ENCODE measurements at regions not wholly inside any gene's neighbourhood (a gene's known extent, or its start where the extent isn't known, plus 50 kb on each side); places are given as distances from the start of the nearest gene placed in this dataset.

DNA sequence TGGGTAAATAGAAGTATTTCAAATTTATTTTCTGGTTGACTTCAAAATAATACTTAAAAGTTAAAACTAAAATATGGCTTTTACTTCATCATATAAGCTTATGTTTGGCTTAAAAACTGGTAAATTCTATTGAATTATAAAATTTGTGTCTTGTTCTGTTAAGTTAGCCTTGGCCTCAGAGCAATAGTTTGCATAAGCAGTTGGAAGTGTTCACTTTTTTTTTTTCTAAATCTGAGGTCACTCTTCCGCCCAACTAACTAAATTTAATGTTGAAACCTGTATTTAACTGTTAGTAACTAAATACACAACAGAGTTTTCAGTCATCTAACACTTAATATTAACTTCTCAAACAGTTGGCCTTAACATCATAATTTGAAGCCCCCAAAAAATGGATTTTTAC lies 871.7 kb upstream of the ADAMTS5 start:
- no peak overlapping the region for H3K9ac ChIP-seq (replicated peaks; ENCODE audit: extremely low read depth, insufficient read depth, low read length)
- CTCF ChIA-PET = no interaction called here
- intact Hi-C loops (cut with micrococcal nuclease) = no loop called here
- no peak overlapping the region for H3K4me3 ChIP-seq (replicated peaks in 1 of 3; ENCODE audit: insufficient read depth in 1 of 3, low read depth in 1 of 3, low read length in 3 of 3)
- H3K9me1 ChIP-seq (replicated peaks; ENCODE audit: control insufficient read depth, extremely low read depth, insufficient read depth, low read length) = no peaks in the 10 kb centered on the region
- no peak overlapping the region for H3K4me2 ChIP-seq (ENCODE audit: insufficient read depth, low read length)
- H3K27ac ChIP-seq (ENCODE audit: insufficient read depth, low read depth, low read length) = no peak overlapping the region
- DNase-seq (ENCODE audit: low read depth, low spot score) (no peak), FAIRE-seq (no peak)
- H3K79me2 ChIP-seq (ENCODE audit: control insufficient read depth, insufficient read depth, low read length) = no peaks in the 10 kb centered on the region
- dilution Hi-C loops (cut with MboI; ENCODE audit: extremely low pct_ligation_motif_present, low sequenced_read_pairs) = no loop called here
- H3K27me3 ChIP-seq (ENCODE audit: control insufficient read depth in 2 of 2, insufficient read depth in 2 of 2, low read length in 2 of 2) = no peaks in the 10 kb centered on the region
- no peak for TF ChIP-seq JUN (IDR thresholded peaks at IDR 0.05; ENCODE audit: borderline replicate concordance, insufficient read depth, insufficient read length, low read depth)
- TF ChIP-seq MYC (IDR thresholded peaks at IDR 0.05; ENCODE audit: low read depth, low read length) = no peak
- TF ChIP-seq, protein P1, sequence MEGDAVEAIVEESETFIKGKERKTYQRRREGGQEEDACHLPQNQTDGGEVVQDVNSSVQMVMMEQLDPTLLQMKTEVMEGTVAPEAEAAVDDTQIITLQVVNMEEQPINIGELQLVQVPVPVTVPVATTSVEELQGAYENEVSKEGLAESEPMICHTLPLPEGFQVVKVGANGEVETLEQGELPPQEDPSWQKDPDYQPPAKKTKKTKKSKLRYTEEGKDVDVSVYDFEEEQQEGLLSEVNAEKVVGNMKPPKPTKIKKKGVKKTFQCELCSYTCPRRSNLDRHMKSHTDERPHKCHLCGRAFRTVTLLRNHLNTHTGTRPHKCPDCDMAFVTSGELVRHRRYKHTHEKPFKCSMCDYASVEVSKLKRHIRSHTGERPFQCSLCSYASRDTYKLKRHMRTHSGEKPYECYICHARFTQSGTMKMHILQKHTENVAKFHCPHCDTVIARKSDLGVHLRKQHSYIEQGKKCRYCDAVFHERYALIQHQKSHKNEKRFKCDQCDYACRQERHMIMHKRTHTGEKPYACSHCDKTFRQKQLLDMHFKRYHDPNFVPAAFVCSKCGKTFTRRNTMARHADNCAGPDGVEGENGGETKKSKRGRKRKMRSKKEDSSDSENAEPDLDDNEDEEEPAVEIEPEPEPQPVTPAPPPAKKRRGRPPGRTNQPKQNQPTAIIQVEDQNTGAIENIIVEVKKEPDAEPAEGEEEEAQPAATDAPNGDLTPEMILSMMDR (IDR thresholded peaks at IDR 0.05; ENCODE audit: extremely low read depth in 1 of 2, insufficient read depth in 1 of 2, low read depth in 1 of 2, low read length in 2 of 2) = no peak
- no peak for TF ChIP-seq FOS (IDR thresholded peaks at IDR 0.05; ENCODE audit: borderline replicate concordance, insufficient read depth, low read length)
- no peak for TF ChIP-seq POLR2A (IDR thresholded peaks at IDR 0.05; ENCODE audit: low read depth, low read length)
- no peak for TF ChIP-seq GATA2 (IDR thresholded peaks at IDR 0.05; ENCODE audit: insufficient read depth, insufficient read length, low read depth, low read length)
- TF ChIP-seq MAX (IDR thresholded peaks at IDR 0.05; ENCODE audit: insufficient read depth, insufficient read length) = no peak
- TF ChIP-seq POLR2AphosphoS5 (IDR thresholded peaks at IDR 0.05; ENCODE audit: insufficient read depth, low read depth, low read length) = no peak
- no peak for TF ChIP-seq EZH2 (IDR thresholded peaks at IDR 0.05; ENCODE audit: borderline replicate concordance, low read depth, low read length, severe bottlenecking)
- BruUV-seq (replicated peaks) = no TSS peak
- POLR2A ChIA-PET = no interaction called here
- H3K9me3 ChIP-seq (replicated peaks; ENCODE audit: control insufficient read depth, insufficient read depth, low read length) = no peaks in the 10 kb centered on the region
- no peaks in the 10 kb centered on the region for H3K36me3 ChIP-seq (ENCODE audit: control insufficient read depth in 2 of 2, extremely low read depth in 1 of 2, insufficient read depth in 2 of 2, low read length in 2 of 2)
- H4K20me1 ChIP-seq (replicated peaks; ENCODE audit: control insufficient read depth, extremely low read depth, insufficient read depth, low read length) = no peaks in the 10 kb centered on the region
- no peak overlapping the region for H2AFZ ChIP-seq (ENCODE audit: low read depth, low read length)
- H3K4me1 ChIP-seq (ENCODE audit: control insufficient read depth, extremely low read depth, insufficient read depth, low read length) = no peaks in the 10 kb centered on the region
